Endodermal cell (in vitro differentiated cells): ENCODE measurements at regions not wholly inside any gene's neighbourhood (a gene's known extent, or its start where the extent isn't known, plus 50 kb on each side); places are given as distances from the start of the nearest gene placed in this dataset.

ENCODE experiments used
- DNase-seq: peaks from one replicate; pipeline ENCODE4 v3.0.0-alpha.2; 2017
- H3K27ac ChIP-seq: 2 replicates; pipeline ENCODE4 v1.5.1; 2013; ENCODE audit warnings: mild to moderate bottlenecking, low read depth, low read length, moderate library complexity
- H3K27me3 ChIP-seq: 2 replicates; pipeline ENCODE4 v1.6.1; 2013; ENCODE audit warnings: mild to moderate bottlenecking, low read length, moderate library complexity; ENCODE audit not compliant: insufficient read depth, control insufficient read depth, poor library complexity, severe bottlenecking
- H3K36me3 ChIP-seq: 2 replicates; pipeline ENCODE4 v1.7.0; 2013; ENCODE audit warnings: mild to moderate bottlenecking, low read length, moderate library complexity; ENCODE audit not compliant: control insufficient read depth, insufficient read depth
- H3K4me1 ChIP-seq: one replicate; pipeline ENCODE4 v1.7.0; 2013; ENCODE audit warnings: low read length; ENCODE audit not compliant: control insufficient read depth, insufficient read depth
- H3K4me3 ChIP-seq: 2 replicates; pipeline ENCODE4 v1.5.1; 2013; ENCODE audit warnings: mild to moderate bottlenecking, low read length, moderate library complexity
- H3K9ac ChIP-seq: 2 replicates; pipeline ENCODE4 v1.6.1; 2013; ENCODE audit warnings: mild to moderate bottlenecking, low read length, moderate library complexity; ENCODE audit not compliant: poor library complexity, severe bottlenecking; ENCODE audit errors: extremely low read depth
- H3K9me3 ChIP-seq: 2 replicates; pipeline ENCODE4 v1.6.1; 2013; ENCODE audit warnings: mild to moderate bottlenecking, low read length, moderate library complexity; ENCODE audit not compliant: control insufficient read depth
- H3K27ac Mint-ChIP-seq: 2 replicates; pipeline ENCODE4 v1.8.0; 2020; ENCODE audit warnings: mixed read lengths
- H3K27me3 Mint-ChIP-seq: 2 replicates; pipeline ENCODE4 v1.8.0; 2021; ENCODE audit warnings: mild to moderate bottlenecking, mixed read lengths; ENCODE audit not compliant: insufficient read depth
- H3K36me3 Mint-ChIP-seq: 2 replicates; pipeline ENCODE4 v1.8.0; 2020; ENCODE audit warnings: low read depth, mixed read lengths
- H3K4me1 Mint-ChIP-seq: 2 replicates; pipeline ENCODE4 v1.8.0; 2020; ENCODE audit warnings: mixed read lengths
- H3K4me3 Mint-ChIP-seq: 2 replicates; pipeline ENCODE4 v1.8.0; 2020; ENCODE audit warnings: mild to moderate bottlenecking, moderate library complexity, mixed read lengths
- H3K9me3 Mint-ChIP-seq: 2 replicates; pipeline ENCODE4 v1.8.0; 2020; ENCODE audit warnings: mild to moderate bottlenecking, mixed read lengths
- WGBS, 2 experiments: methylation state at CpG; one replicate each; pipeline versions ENCODE4 v1.1.5 to v1.1.7; 2013; ENCODE audit warnings: missing lambda C conversion rate in 2 of 2, mixed read lengths in 1 of 2; ENCODE audit not compliant: insufficient coverage in 1 of 2, insufficient read length in 1 of 2; 5-methylcytosine and 5-hydroxymethylcytosine counted together
- TF ChIP-seq, protein P1 (sequence below): fragments of 200-600 bp; sonication (generic); conservative IDR thresholded peaks from 2 replicates; pipeline ENCODE4 v1.5.0; 2021; ENCODE audit warnings: antibody characterized with exemption, mild to moderate bottlenecking

DNA sequence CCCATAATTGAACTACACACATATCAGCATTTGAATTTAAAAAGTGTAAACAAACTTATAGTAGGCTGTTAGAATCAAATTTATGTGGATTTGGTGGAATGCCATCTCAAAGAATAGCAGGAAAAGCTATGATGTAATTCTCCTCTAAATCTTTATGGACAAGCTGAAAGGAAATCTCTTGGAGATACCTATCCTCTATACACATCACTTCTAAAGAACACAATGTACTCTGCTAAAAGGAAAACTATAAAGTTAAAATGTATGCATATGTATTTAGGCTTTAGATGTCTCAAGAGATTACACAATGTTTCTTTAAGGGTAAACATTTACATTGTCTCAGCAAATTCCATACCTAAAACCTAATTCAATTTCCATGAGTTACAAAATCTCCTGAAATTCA lies 323.3 kb downstream of the CRPPA start:
- no peak overlapping the region for H3K27ac ChIP-seq
- H3K4me3 ChIP-seq, result no peak overlapping the region
- no peaks in the 10 kb centered on the region for H3K27me3 Mint-ChIP-seq
- no peak overlapping the region for H3K4me3 Mint-ChIP-seq
- H3K9me3 ChIP-seq, result no peaks in the 10 kb centered on the region
- no peak overlapping the region for H3K9ac ChIP-seq
- no peak overlapping the region for H3K27ac Mint-ChIP-seq
- H3K4me1 Mint-ChIP-seq, result peaks cover 10% of the 10 kb centered on the region
- TF ChIP-seq, protein P1, sequence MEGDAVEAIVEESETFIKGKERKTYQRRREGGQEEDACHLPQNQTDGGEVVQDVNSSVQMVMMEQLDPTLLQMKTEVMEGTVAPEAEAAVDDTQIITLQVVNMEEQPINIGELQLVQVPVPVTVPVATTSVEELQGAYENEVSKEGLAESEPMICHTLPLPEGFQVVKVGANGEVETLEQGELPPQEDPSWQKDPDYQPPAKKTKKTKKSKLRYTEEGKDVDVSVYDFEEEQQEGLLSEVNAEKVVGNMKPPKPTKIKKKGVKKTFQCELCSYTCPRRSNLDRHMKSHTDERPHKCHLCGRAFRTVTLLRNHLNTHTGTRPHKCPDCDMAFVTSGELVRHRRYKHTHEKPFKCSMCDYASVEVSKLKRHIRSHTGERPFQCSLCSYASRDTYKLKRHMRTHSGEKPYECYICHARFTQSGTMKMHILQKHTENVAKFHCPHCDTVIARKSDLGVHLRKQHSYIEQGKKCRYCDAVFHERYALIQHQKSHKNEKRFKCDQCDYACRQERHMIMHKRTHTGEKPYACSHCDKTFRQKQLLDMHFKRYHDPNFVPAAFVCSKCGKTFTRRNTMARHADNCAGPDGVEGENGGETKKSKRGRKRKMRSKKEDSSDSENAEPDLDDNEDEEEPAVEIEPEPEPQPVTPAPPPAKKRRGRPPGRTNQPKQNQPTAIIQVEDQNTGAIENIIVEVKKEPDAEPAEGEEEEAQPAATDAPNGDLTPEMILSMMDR, result no peak
- H3K9me3 Mint-ChIP-seq, result peaks cover 11% of the 10 kb centered on the region
- DNase-seq, result no peak
- no peaks in the 10 kb centered on the region for H3K36me3 ChIP-seq
- H3K4me1 ChIP-seq, result peaks cover 3% of the 10 kb centered on the region
- no peaks in the 10 kb centered on the region for H3K36me3 Mint-ChIP-seq
- H3K27me3 ChIP-seq, result no peaks in the 10 kb centered on the region

DNA sequence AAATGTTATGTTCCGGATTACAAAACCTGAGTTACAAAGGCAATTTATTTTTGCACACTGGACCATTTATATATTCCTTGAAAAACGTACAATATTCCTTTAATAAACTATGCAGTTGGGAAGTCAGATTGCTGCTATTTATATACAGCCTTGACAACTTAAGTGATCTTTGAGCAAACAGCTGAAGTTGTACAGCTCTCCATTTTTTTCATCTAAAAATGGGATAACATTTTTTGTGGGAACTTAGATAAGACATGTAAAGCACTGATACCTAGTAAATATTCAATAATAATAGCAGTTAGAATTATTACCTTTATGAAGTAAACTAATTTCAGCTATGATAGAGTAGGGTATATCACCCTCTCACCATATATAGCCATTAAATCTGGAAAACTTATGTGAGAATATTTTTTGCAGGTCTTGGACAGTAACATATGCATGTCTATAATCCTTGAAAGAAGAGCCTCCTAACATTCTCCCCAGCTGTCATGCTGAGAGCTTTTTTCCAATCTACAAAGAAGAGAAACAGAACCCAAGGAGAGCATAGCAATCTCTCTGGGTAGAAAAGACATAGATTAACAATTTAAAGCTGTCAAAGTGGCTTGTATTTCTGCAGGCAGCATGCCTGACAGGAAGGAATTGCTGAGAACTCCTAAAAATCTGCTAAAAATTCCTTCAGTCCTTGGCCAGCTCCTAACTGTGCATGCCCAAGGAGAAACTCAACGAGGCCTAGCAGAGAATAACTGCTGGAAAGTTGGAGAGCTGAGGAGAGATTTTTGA lies 326.0 kb downstream of the CRPPA start:
- Histone ChIP-seq H3K36me3 (no peaks in the 10 kb centered on the region), H3K4me3 (no peak overlapping the region), H3K9ac (no peak overlapping the region), H3K9me3 (no peaks in the 10 kb centered on the region), H3K4me1 (peaks cover 3% of the 10 kb centered on the region), H3K27me3 (no peaks in the 10 kb centered on the region), H3K27ac (no peak overlapping the region)
- Mint-ChIP-seq H3K27me3 (no peaks in the 10 kb centered on the region), H3K9me3 (no peaks in the 10 kb centered on the region), H3K4me3 (no peak overlapping the region), H3K4me1 (peaks cover 10% of the 10 kb centered on the region), H3K36me3 (no peaks in the 10 kb centered on the region), H3K27ac (no peak overlapping the region)
- DNase-seq, result no peak
- TF ChIP-seq, protein P1, result no peak
- WGBS, 2 experiments, result 80 to 83% methylated on average over 1 to 3 of the region's 3 CpGs

DNA sequence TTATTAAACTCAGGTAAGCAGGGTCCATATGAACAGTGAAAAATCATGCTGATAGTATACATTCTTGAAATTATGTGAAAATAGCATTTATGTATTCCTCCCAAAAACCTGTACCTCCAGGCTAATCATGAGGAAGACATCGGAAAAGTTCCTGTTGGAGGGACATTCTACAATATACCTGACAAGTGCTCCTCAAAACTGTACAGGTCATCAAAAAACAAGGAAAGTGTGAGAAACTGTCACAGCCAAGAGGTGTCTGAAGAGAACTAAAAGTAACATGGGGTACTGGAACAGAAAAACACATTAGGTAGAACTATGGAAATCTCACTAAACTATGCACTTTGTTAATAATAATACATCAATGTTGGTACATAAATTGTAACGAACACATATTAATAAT lies 326.7 kb downstream of the CRPPA start:
- TF ChIP-seq, protein P1, result no peak
- Histone ChIP-seq H3K4me3 (no peak overlapping the region), H3K27me3 (no peaks in the 10 kb centered on the region), H3K27ac (no peak overlapping the region), H3K9ac (no peak overlapping the region), H3K4me1 (peaks cover 3% of the 10 kb centered on the region), H3K36me3 (no peaks in the 10 kb centered on the region), H3K9me3 (no peaks in the 10 kb centered on the region)
- Mint-ChIP-seq H3K4me3 (no peak overlapping the region), H3K27ac (no peak overlapping the region), H3K9me3 (no peaks in the 10 kb centered on the region), H3K36me3 (no peaks in the 10 kb centered on the region), H3K4me1 (peaks cover 10% of the 10 kb centered on the region), H3K27me3 (no peaks in the 10 kb centered on the region)
- DNase-seq, result no peak
- 98 to 100% methylated on average over 1 to 2 of the region's 2 CpGs for WGBS, 2 experiments
